ENCODE measurements at regions not wholly inside any gene's neighbourhood (a gene's known extent, or its start where the extent isn't known, plus 50 kb on each side); places are given as distances from the start of the nearest gene placed in this dataset.

- TF ChIP-seq TCF7 (IDR thresholded peaks at IDR 0.05; ENCODE audit: borderline replicate concordance) (no peak), ZBTB4 (CRISPR knock-in tag; IDR thresholded peaks at IDR 0.05) (no peak), RFX5 (IDR thresholded peaks at IDR 0.05; ENCODE audit: low read depth, low read length) (no peak), STAT1 (conservative IDR thresholded peaks at IDR 0.05) (no peak), SPI1 (IDR thresholded peaks at IDR 0.05; ENCODE audit: borderline replicate concordance, insufficient read depth, low read depth, low read length) (no peak), NFYA (IDR thresholded peaks at IDR 0.05; ENCODE audit: borderline replicate concordance, low read depth, low read length) (no peak), CEBPB (IDR thresholded peaks at IDR 0.05; ENCODE audit: borderline replicate concordance in 1 of 2, low read depth in 2 of 2, low read length in 2 of 2) (no peak), SUZ12 (IDR thresholded peaks at IDR 0.05; ENCODE audit: unreplicated experiment) (no peak)
- TF ChIP-seq, protein P1, sequence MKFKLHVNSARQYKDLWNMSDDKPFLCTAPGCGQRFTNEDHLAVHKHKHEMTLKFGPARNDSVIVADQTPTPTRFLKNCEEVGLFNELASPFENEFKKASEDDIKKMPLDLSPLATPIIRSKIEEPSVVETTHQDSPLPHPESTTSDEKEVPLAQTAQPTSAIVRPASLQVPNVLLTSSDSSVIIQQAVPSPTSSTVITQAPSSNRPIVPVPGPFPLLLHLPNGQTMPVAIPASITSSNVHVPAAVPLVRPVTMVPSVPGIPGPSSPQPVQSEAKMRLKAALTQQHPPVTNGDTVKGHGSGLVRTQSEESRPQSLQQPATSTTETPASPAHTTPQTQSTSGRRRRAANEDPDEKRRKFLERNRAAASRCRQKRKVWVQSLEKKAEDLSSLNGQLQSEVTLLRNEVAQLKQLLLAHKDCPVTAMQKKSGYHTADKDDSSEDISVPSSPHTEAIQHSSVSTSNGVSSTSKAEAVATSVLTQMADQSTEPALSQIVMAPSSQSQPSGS (IDR thresholded peaks at IDR 0.05; ENCODE audit: low read length), result no peak
- TF ChIP-seq, protein P2, sequence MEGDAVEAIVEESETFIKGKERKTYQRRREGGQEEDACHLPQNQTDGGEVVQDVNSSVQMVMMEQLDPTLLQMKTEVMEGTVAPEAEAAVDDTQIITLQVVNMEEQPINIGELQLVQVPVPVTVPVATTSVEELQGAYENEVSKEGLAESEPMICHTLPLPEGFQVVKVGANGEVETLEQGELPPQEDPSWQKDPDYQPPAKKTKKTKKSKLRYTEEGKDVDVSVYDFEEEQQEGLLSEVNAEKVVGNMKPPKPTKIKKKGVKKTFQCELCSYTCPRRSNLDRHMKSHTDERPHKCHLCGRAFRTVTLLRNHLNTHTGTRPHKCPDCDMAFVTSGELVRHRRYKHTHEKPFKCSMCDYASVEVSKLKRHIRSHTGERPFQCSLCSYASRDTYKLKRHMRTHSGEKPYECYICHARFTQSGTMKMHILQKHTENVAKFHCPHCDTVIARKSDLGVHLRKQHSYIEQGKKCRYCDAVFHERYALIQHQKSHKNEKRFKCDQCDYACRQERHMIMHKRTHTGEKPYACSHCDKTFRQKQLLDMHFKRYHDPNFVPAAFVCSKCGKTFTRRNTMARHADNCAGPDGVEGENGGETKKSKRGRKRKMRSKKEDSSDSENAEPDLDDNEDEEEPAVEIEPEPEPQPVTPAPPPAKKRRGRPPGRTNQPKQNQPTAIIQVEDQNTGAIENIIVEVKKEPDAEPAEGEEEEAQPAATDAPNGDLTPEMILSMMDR (IDR thresholded peaks at IDR 0.05 in 2 of 3, conservative IDR thresholded peaks at IDR 0.05 in 1 of 3; ENCODE audit: control insufficient read depth in 2 of 3, extremely low read depth in 1 of 3, insufficient read depth in 1 of 3, low read depth in 3 of 3, low read length in 3 of 3), result no peak
- TF ChIP-seq, protein P3, sequence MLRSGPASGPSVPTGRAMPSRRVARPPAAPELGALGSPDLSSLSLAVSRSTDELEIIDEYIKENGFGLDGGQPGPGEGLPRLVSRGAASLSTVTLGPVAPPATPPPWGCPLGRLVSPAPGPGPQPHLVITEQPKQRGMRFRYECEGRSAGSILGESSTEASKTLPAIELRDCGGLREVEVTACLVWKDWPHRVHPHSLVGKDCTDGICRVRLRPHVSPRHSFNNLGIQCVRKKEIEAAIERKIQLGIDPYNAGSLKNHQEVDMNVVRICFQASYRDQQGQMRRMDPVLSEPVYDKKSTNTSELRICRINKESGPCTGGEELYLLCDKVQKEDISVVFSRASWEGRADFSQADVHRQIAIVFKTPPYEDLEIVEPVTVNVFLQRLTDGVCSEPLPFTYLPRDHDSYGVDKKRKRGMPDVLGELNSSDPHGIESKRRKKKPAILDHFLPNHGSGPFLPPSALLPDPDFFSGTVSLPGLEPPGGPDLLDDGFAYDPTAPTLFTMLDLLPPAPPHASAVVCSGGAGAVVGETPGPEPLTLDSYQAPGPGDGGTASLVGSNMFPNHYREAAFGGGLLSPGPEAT (IDR thresholded peaks at IDR 0.05; ENCODE audit: low read depth), result no peak
Measured at GRCh38 chr4:110808351-110808878, 185.5 kb upstream of the PITX2 start (continued).
